ENCODE measurements at regions not wholly inside any gene's neighbourhood (a gene's known extent, or its start where the extent isn't known, plus 50 kb on each side); places are given as distances from the start of the nearest gene placed in this dataset.
"Not testable (repeated sequence)": the region's sequence is repeated elsewhere in the genome, so short reads cannot be mapped to it uniquely, and the experiment has no call there.

- no peaks in the 10 kb centered on the region for H3K36me3 ChIP-seq (ENCODE audit: insufficient read depth, low read length)
- no peak overlapping the region for H2AFZ ChIP-seq (ENCODE audit: low read depth, low read length)
- no peak overlapping the region for H3K9ac ChIP-seq (ENCODE audit: low read length)
- TF ChIP-seq REST (IDR thresholded peaks at IDR 0.05; ENCODE audit: borderline replicate concordance) (no peak), MXI1 (conservative IDR thresholded peaks at IDR 0.05; ENCODE audit: poor library complexity, severe bottlenecking) (no peak), CTCF (IDR thresholded peaks at IDR 0.05; ENCODE audit: poor library complexity, severe bottlenecking) (no peak), RAD21 (conservative IDR thresholded peaks at IDR 0.05) (no peak), EZH2 (IDR thresholded peaks at IDR 0.05; ENCODE audit: borderline replicate concordance, insufficient read depth, low read length, poor library complexity, severe bottlenecking) (no peak), EP300 (conservative IDR thresholded peaks at IDR 0.05; ENCODE audit: poor library complexity, severe bottlenecking) (no peak), TAF1 (IDR thresholded peaks at IDR 0.05; ENCODE audit: low read depth) (no peak), SMC3 (conservative IDR thresholded peaks at IDR 0.05; ENCODE audit: poor library complexity) (no peak), POLR2AphosphoS5 (IDR thresholded peaks at IDR 0.05) (no peak)
- no peak overlapping the region for H3K27ac ChIP-seq (ENCODE audit: low read length)
- H3K79me2 ChIP-seq (replicated peaks; ENCODE audit: insufficient read depth, low read length), result no peaks in the 10 kb centered on the region
- H3K27me3 ChIP-seq (ENCODE audit: insufficient read depth, low read depth, low read length), result no peaks in the 10 kb centered on the region
- H3K9me3 ChIP-seq (ENCODE audit: low read length), result no peaks in the 10 kb centered on the region
- H3K9me2 ChIP-seq (ENCODE audit: insufficient read depth, low read length), result no peaks in the 10 kb centered on the region
- no peaks in the 10 kb centered on the region for H4K20me1 ChIP-seq (ENCODE audit: insufficient read depth)
- no peaks in the 10 kb centered on the region for H3F3A ChIP-seq (ENCODE audit: insufficient read depth, low read length, poor library complexity, severe bottlenecking)
- no peak overlapping the region for H3K4me3 ChIP-seq (ENCODE audit: low read length)
- no peak overlapping the region for H3K4me2 ChIP-seq (ENCODE audit: low read length)
Observed at GRCh38 chr1:177871613-177872307, 98.1 kb downstream of the SEC16B start.

GRCh38 chr1:177869586-177869985 is 100.3 kb downstream of the SEC16B start:
- no peaks in the 10 kb centered on the region for H3F3A ChIP-seq (ENCODE audit: insufficient read depth, low read length, poor library complexity, severe bottlenecking)
- H2AFZ ChIP-seq (ENCODE audit: low read depth, low read length), result no peak overlapping the region
- H3K4me3 ChIP-seq (ENCODE audit: low read length), result no peak overlapping the region
- H3K9me3 ChIP-seq (ENCODE audit: low read length), result no peaks in the 10 kb centered on the region
- H3K4me2 ChIP-seq (ENCODE audit: low read length), result no peak overlapping the region
- no peaks in the 10 kb centered on the region for H3K27me3 ChIP-seq (ENCODE audit: insufficient read depth, low read depth, low read length)
- H3K27ac ChIP-seq (ENCODE audit: low read length), result no peak overlapping the region
- TF ChIP-seq SMC3 (conservative IDR thresholded peaks at IDR 0.05; ENCODE audit: poor library complexity), result no peak
- no peak for TF ChIP-seq EZH2 (IDR thresholded peaks at IDR 0.05; ENCODE audit: borderline replicate concordance, insufficient read depth, low read length, poor library complexity, severe bottlenecking)
- no peak for TF ChIP-seq EP300 (conservative IDR thresholded peaks at IDR 0.05; ENCODE audit: poor library complexity, severe bottlenecking)
- no peak for TF ChIP-seq POLR2AphosphoS5 (IDR thresholded peaks at IDR 0.05)
- no peak for TF ChIP-seq RAD21 (conservative IDR thresholded peaks at IDR 0.05)
- TF ChIP-seq MXI1 (conservative IDR thresholded peaks at IDR 0.05; ENCODE audit: poor library complexity, severe bottlenecking), result no peak
- TF ChIP-seq REST (IDR thresholded peaks at IDR 0.05; ENCODE audit: borderline replicate concordance), result no peak
- no peak for TF ChIP-seq TAF1 (IDR thresholded peaks at IDR 0.05; ENCODE audit: low read depth)
- TF ChIP-seq CTCF (IDR thresholded peaks at IDR 0.05; ENCODE audit: poor library complexity, severe bottlenecking), result no peak
- H3K36me3 ChIP-seq (ENCODE audit: insufficient read depth, low read length), result no peaks in the 10 kb centered on the region
- H3K9me2 ChIP-seq (ENCODE audit: insufficient read depth, low read length), result no peaks in the 10 kb centered on the region
- no peaks in the 10 kb centered on the region for H4K20me1 ChIP-seq (ENCODE audit: insufficient read depth)
- no peaks in the 10 kb centered on the region for H3K79me2 ChIP-seq (replicated peaks; ENCODE audit: insufficient read depth, low read length)
- no peak overlapping the region for H3K9ac ChIP-seq (ENCODE audit: low read length)

- not testable (repeated sequence) for H3K9me2 ChIP-seq (ENCODE audit: insufficient read depth, low read length); H3K4me3 ChIP-seq (ENCODE audit: low read length); H3K4me2 ChIP-seq (ENCODE audit: low read length); H3K9me3 ChIP-seq (ENCODE audit: low read length); H3K79me2 ChIP-seq (replicated peaks; ENCODE audit: insufficient read depth, low read length); H3K27me3 ChIP-seq (ENCODE audit: insufficient read depth, low read depth, low read length); H3K36me3 ChIP-seq (ENCODE audit: insufficient read depth, low read length); H4K20me1 ChIP-seq (ENCODE audit: insufficient read depth); H3K9ac ChIP-seq (ENCODE audit: low read length); H2AFZ ChIP-seq (ENCODE audit: low read depth, low read length); H3K27ac ChIP-seq (ENCODE audit: low read length); H3F3A ChIP-seq (ENCODE audit: insufficient read depth, low read length, poor library complexity, severe bottlenecking)
Observed at GRCh38 chr1:177869011-177869410, 100.8 kb downstream of the SEC16B start.
